ENCODE measurements at regions not wholly inside any gene's neighbourhood (a gene's known extent, or its start where the extent isn't known, plus 50 kb on each side); places are given as distances from the start of the nearest gene placed in this dataset.

- Histone ChIP-seq H2BK12ac (ENCODE audit: low read depth, low read length) (no peak overlapping the region), H3K79me2 (ENCODE audit: control insufficient read depth in 1 of 2, insufficient read depth in 2 of 2, low read length in 2 of 2) (peaks cover 0 to 11% of the 10 kb centered on the region in 2 experiments; a peak in 1 of 4 replicates), H4K8ac (ENCODE audit: extremely low read depth, insufficient read depth, low read length) (no peak overlapping the region), H3K27ac (ENCODE audit: low read depth, low read length) (peak overlapping the region; percentile 35; the same call in 1 of the 2 replicates), H3K9ac (replicated peaks in 1 of 4; ENCODE audit: extremely low read depth in 1 of 4, low read depth in 3 of 4, low read length in 3 of 4) (no peak overlapping the region), H2AK5ac (ENCODE audit: low read depth, low read length) (no peak overlapping the region), H4K91ac (replicated peaks; ENCODE audit: insufficient read length, low read length) (no peak overlapping the region), H2AFZ (ENCODE audit: low read length) (no peak overlapping the region), H2BK20ac (ENCODE audit: low read length) (no peak overlapping the region), H3K27me3 (replicated peaks in 1 of 4; ENCODE audit: control insufficient read depth in 3 of 4, extremely low read depth in 1 of 4, insufficient read depth in 3 of 4, low read length in 3 of 4) (no peaks in the 10 kb centered on the region), H3K9me3 (ENCODE audit: insufficient read depth in 2 of 2, low read depth in 1 of 2, low read length in 1 of 2) (no peaks in the 10 kb centered on the region), H4K20me1 (replicated peaks in 1 of 2; ENCODE audit: control insufficient read depth in 1 of 2, insufficient read depth in 2 of 2, low read length in 2 of 2) (no peaks in the 10 kb centered on the region), H3K4me3 (ENCODE audit: extremely low read depth in 1 of 4, insufficient read depth in 2 of 4, low read depth in 3 of 4, low read length in 4 of 4) (no peak overlapping the region), H4K5ac (ENCODE audit: insufficient read length, low read depth, low read length) (no peak overlapping the region), H3K23ac (ENCODE audit: insufficient read length) (no peak overlapping the region), H3K4me1 (replicated peaks in 1 of 4; ENCODE audit: control insufficient read depth in 3 of 4, insufficient read depth in 4 of 4, low read length in 3 of 4) (peaks cover 4 to 13% (median 9%) of the 10 kb centered on the region in 4 experiments; a peak in 6 of 7 replicates), H2BK120ac (replicated peaks; ENCODE audit: low read depth, low read length) (no peak overlapping the region), H2BK5ac (ENCODE audit: low read depth, low read length) (0 out of 2 replicates have a peak overlapping the region, but pooled peaks have one; percentile 67), H2BK15ac (ENCODE audit: low read length) (no peak overlapping the region), H3K23me2 (ENCODE audit: low read depth, low read length) (no peaks in the 10 kb centered on the region), H3K4ac (replicated peaks; ENCODE audit: insufficient read length, low read depth, low read length) (no peak overlapping the region), H3K18ac (ENCODE audit: extremely low read depth, low read length) (no peak overlapping the region), H3K56ac (replicated peaks; ENCODE audit: insufficient read length, low read depth, low read length) (no peak overlapping the region), H3K14ac (ENCODE audit: insufficient read length) (no peak overlapping the region), H3K36me3 (ENCODE audit: control insufficient read depth in 2 of 4, insufficient read depth in 4 of 4, low read length in 3 of 4) (no peaks in the 10 kb centered on the region; a peak in 1 of 8 replicates), H3K79me1 (ENCODE audit: low read depth, low read length) (no peaks in the 10 kb centered on the region; the same call in 1 of the 2 replicates), H3K4me2 (ENCODE audit: insufficient read depth in 1 of 2, low read depth in 2 of 2, low read length in 2 of 2) (peak overlapping the region; percentile 6 to 12; a peak in 2 of 4 replicates)
- FAIRE-seq (peak; percentile 84), DNase-seq (ENCODE audit: low read depth in 1 of 2, low spot score in 2 of 2) (peak in 1 of 2 experiments; percentile 17)
- ChIA-PET CTCF (ENCODE audit: partially characterized antibody) (interaction anchor here (0.6 kb wide), 1 partner anchor 18 kb away, joined by 3 read pairs; no protein-coding TSS in a partner anchor), POLR2A (ENCODE audit: partially characterized antibody) (interaction anchor here (1.9 kb wide), 1 partner anchor 11 kb away, joined by 5 read pairs; no protein-coding TSS in a partner anchor)
- 14% methylated on average over 5 of the region's 5 CpGs; no CpG with 5 or more reads in 1 of the 2 experiments for WGBS, 2 experiments (ENCODE audit: extremely low coverage in 1 of 2, insufficient coverage in 1 of 2, insufficient read length in 1 of 2, insufficient replicate concordance in 2 of 2, low coverage in 1 of 2, low lambda C conversion rate in 2 of 2, missing lambda C conversion rate in 1 of 2)
- TF ChIP-seq BCL11A (IDR thresholded peaks at IDR 0.05; ENCODE audit: low read depth in 2 of 2, low read length in 2 of 2) (no peak), EGR1 (IDR thresholded peaks at IDR 0.05; ENCODE audit: borderline replicate concordance, low read depth, low read length) (no peak), CEBPB (IDR thresholded peaks at IDR 0.05; ENCODE audit: low read depth, low read length) (peak; percentile 68), SIX5 (IDR thresholded peaks at IDR 0.05; ENCODE audit: low read depth, low read length) (no peak), HDAC6 (IDR thresholded peaks at IDR 0.05; ENCODE audit: low read depth, low read length) (no peak), RAD21 (IDR thresholded peaks at IDR 0.05 in 1 of 2, conservative IDR thresholded peaks at IDR 0.05 in 1 of 2; ENCODE audit: low read depth in 2 of 2, low read length in 2 of 2) (no peak), EP300 (IDR thresholded peaks at IDR 0.05; ENCODE audit: borderline replicate concordance in 1 of 2, low read depth in 2 of 2, low read length in 2 of 2) (no peak), TAF7 (optimal IDR thresholded peaks at IDR 0.05; ENCODE audit: borderline replicate concordance, low read depth, low read length) (no peak), YY1 (IDR thresholded peaks at IDR 0.05; ENCODE audit: low read depth, low read length) (0 out of 2 replicates have a peak, but pooled peaks have one; percentile 13), TBP (IDR thresholded peaks at IDR 0.05; ENCODE audit: low read depth, low read length) (no peak), EZH2 (IDR thresholded peaks at IDR 0.05; ENCODE audit: low read depth, low read length, severe bottlenecking) (no peak), E2F6 (IDR thresholded peaks at IDR 0.05) (no peak)
These were observed 264.0 kb upstream of the NSMCE3 start for GRCh38 chr15:29533647-29534046.

Data from H1 (cell line).